HUES64 (cell line): ENCODE measurements at regions not wholly inside any gene's neighbourhood (a gene's known extent, or its start where the extent isn't known, plus 50 kb on each side); places are given as distances from the start of the nearest gene placed in this dataset.

Source experiments
- H3K27ac ChIP-seq: 2 replicates; pipeline ENCODE4 v1.7.0; 2013; ENCODE audit warnings: low read depth, low read length, inconsistent platforms
- H3K27me3 ChIP-seq: 2 replicates; pipeline ENCODE4 v1.6.1; 2013; ENCODE audit warnings: mild to moderate bottlenecking, low read length; ENCODE audit not compliant: insufficient read depth
- H3K36me3 ChIP-seq: 2 replicates; pipeline ENCODE4 v1.6.1; 2013; ENCODE audit warnings: mild to moderate bottlenecking, low read length; ENCODE audit not compliant: insufficient read depth
- H3K4me1 ChIP-seq: 2 replicates; pipeline ENCODE4 v1.6.1; 2013; ENCODE audit warnings: mild to moderate bottlenecking, low read length, moderate library complexity; ENCODE audit not compliant: insufficient read depth
- H3K4me3 ChIP-seq: 2 replicates; pipeline ENCODE4 v1.5.1; 2013; ENCODE audit warnings: mild to moderate bottlenecking, low read length, moderate library complexity
- H3K9ac ChIP-seq: 2 replicates; pipeline ENCODE4 v1.6.1; 2013; ENCODE audit warnings: mild to moderate bottlenecking, low read depth, low read length
- H3K9me3 ChIP-seq: 2 replicates; pipeline ENCODE4 v1.6.1; 2013; ENCODE audit warnings: low read depth, low read length; ENCODE audit not compliant: insufficient read depth
- WGBS: fragments of 150-250, 120-280 bp; methylation state at CpG from one replicate; pipeline ENCODE4 v1.1.7; 2013; ENCODE audit warnings: missing lambda C conversion rate; 5-methylcytosine and 5-hydroxymethylcytosine counted together

DNA sequence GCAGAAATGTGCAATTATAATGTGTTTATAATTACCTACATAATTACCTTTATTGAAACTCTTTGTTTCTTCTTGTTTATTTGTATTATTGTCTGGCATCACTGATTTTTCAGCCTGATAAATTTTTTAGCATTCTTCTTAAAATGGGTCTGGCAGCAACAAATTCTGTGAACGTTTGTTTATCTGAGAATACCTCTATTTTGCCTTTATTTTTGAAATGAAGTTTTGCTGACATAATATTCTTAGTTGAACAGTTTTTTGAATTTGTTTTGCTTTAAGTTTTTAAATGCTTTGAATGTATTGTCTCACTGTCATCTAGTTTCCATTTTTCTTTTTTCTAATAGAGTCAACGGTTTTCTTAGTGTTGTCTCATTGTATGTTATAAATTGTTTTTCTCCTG lies 1152.0 kb upstream of the CDH2 start:
- no peaks in the 10 kb centered on the region for H3K36me3 ChIP-seq

DNA sequence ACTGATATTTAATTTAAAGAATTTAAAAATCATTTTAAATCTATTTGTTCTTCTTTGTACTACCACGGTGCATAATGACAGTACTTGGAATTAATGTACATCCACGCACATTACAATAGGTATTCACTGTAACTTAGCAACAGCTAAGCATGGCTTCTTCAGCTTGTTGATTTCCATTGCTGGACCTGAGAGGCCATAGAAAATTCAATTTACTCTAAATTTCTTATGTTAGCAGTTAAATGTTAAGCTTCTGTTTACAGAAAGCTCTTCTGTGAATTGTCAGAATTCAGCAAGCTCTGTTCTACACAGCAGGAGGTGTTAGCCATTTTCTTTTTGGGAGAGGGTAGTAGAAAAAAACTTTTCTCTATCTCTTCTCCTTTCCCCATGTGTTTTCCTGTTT lies 1149.3 kb upstream of the CDH2 start:
- H3K27ac ChIP-seq: peak overlapping the region; percentile 20; the same call in 1 of the 2 replicates
- WGBS: 58% methylated on average over 2 of the region's 2 CpGs
- peaks cover 9% of the 10 kb centered on the region; the same call in 1 of the 2 replicates for H3K9me3 ChIP-seq

More for the DNA sequence above, 1152.0 kb upstream of the CDH2 start:
- H3K4me1 ChIP-seq: peaks cover 19% of the 10 kb centered on the region
- WGBS: 87% methylated on average over 1 of the region's 2 CpGs
- no peak overlapping the region for H3K27ac ChIP-seq
- H3K9me3 ChIP-seq: peaks cover 9% of the 10 kb centered on the region; the same call in 1 of the 2 replicates
- no peaks in the 10 kb centered on the region for H3K27me3 ChIP-seq
- H3K9ac ChIP-seq: no peak overlapping the region
- no peak overlapping the region for H3K4me3 ChIP-seq

DNA sequence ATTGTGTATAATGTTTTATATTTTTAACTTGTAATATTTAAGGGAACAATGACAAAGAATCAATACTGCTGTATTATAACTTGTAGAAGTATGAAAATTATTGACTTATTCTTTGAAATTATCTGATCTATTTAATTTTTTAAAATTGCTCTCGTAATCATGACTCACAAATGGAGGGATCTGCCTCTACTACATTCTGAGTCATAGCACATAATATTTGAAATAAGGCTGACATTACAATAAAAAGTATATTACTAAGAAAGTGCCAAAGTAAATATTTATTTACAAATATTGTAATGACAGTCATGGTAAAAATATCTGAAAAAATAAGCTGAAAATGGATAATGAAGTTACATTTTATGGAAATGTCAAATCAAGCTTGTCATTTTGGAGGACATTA lies 1144.6 kb upstream of the CDH2 start:
- WGBS: no CpG with 5 or more reads among the region's 1 CpG

More for the DNA sequence above, 1149.3 kb upstream of the CDH2 start:
- H3K4me1 ChIP-seq: peaks cover 19% of the 10 kb centered on the region
- H3K27me3 ChIP-seq: no peaks in the 10 kb centered on the region
- H3K4me3 ChIP-seq: no peak overlapping the region
- no peaks in the 10 kb centered on the region for H3K36me3 ChIP-seq
- H3K9ac ChIP-seq: no peak overlapping the region

DNA sequence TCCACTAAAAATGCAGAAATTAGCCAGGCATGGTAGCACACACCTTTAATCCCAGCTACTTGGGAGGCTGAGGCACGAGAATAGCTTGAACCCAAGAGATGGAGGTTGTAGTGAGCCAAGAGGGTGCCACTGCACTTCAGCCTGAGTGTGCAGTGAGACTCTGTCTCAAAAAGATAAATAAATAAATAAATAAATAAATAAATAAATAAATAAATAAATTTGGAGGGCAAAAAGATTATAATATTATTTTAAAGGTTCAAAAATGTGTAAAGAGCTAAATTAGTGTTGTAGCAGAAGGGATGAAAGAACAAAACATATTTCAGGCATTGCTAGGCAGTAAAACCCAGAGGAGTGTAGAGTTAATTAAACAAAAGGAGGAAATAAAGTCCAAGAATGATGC lies 1136.4 kb upstream of the CDH2 start:
- WGBS: 100% methylated on average over 1 of the region's 1 CpG
- Histone ChIP-seq H3K27me3 (no peaks in the 10 kb centered on the region), H3K9ac (no peak overlapping the region), H3K36me3 (no peaks in the 10 kb centered on the region), H3K4me3 (no peak overlapping the region), H3K9me3 (no peaks in the 10 kb centered on the region), H3K27ac (no peak overlapping the region), H3K4me1 (no peaks in the 10 kb centered on the region)

More for the DNA sequence above, 1144.6 kb upstream of the CDH2 start:
- H3K36me3 ChIP-seq: no peaks in the 10 kb centered on the region
- H3K4me1 ChIP-seq: peaks cover 10% of the 10 kb centered on the region
- H3K4me3 ChIP-seq: no peak overlapping the region
- H3K27me3 ChIP-seq: no peaks in the 10 kb centered on the region
- no peaks in the 10 kb centered on the region for H3K9me3 ChIP-seq
- H3K27ac ChIP-seq: no peak overlapping the region
- H3K9ac ChIP-seq: no peak overlapping the region

DNA sequence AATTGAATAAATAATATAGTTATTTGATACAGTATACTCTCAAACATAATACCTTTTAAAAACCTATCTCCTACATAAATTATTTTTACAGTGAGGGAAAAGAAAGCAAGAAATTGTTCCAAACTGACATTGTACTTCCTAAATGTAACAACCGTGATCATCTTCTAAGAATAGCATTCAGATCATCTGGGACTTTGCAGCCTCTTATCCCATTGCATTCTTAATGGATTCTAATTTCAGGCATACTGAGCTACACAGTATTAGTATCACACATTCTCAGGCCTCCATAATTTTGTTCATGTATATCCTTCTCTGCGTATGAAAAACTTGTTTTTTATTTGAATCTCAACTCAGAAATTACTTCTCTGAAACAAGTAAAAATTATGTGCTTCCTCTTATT lies 1134.7 kb upstream of the CDH2 start:
- no peak overlapping the region for H3K27ac ChIP-seq
- no peaks in the 10 kb centered on the region for H3K27me3 ChIP-seq
- no peaks in the 10 kb centered on the region for H3K4me1 ChIP-seq
- 97% methylated on average over 2 of the region's 2 CpGs for WGBS
- no peaks in the 10 kb centered on the region for H3K9me3 ChIP-seq
- no peak overlapping the region for H3K4me3 ChIP-seq
- no peak overlapping the region for H3K9ac ChIP-seq
- no peaks in the 10 kb centered on the region for H3K36me3 ChIP-seq

DNA sequence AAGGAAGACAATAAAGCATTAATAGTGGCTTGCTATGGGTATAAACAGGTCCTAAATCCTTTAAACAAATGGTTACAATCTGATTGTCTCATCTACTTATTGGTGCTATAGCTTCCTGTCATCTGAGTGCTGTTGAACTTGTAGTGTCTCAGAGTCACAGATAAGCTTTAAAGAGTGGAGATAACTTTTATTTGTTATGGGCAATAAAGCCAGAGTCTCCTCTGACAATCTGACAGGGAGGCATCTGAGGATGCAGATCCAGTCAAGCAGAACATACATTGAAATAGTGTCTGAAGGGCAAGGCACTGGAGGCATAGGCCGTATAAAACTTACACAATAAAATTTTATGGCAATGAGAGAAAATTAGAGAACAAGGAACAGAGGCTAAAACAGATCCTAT lies 1132.4 kb upstream of the CDH2 start:
- Histone ChIP-seq H3K9me3 (no peaks in the 10 kb centered on the region), H3K4me3 (no peak overlapping the region), H3K4me1 (no peaks in the 10 kb centered on the region), H3K36me3 (no peaks in the 10 kb centered on the region), H3K27me3 (no peaks in the 10 kb centered on the region), H3K27ac (no peak overlapping the region), H3K9ac (no peak overlapping the region)
- WGBS: no CpG with 5 or more reads among the region's 1 CpG

DNA sequence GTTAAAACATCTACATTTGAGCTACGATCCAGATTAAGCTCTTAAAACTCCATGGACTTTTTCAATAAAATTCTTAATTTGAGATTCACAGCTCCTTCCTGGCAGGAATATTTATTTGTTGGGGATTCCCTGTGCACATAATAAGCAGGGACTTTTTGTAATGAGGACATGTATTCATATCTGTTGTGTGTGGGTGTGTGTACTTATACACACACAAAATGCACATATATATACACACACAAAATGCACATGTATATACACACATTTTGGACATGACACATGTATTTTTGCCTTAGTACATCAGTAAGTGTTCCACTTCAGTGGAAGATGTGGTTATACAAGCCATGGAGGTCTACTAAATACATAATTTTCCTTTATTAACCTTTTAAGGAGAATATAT lies 1131.1 kb upstream of the CDH2 start:
- 79% methylated on average over 1 of the region's 1 CpG for WGBS
- no peak overlapping the region for H3K27ac ChIP-seq
- no peaks in the 10 kb centered on the region for H3K4me1 ChIP-seq
- no peak overlapping the region for H3K4me3 ChIP-seq
- H3K9me3 ChIP-seq: no peaks in the 10 kb centered on the region
- no peak overlapping the region for H3K9ac ChIP-seq
- H3K27me3 ChIP-seq: no peaks in the 10 kb centered on the region
- no peaks in the 10 kb centered on the region for H3K36me3 ChIP-seq

DNA sequence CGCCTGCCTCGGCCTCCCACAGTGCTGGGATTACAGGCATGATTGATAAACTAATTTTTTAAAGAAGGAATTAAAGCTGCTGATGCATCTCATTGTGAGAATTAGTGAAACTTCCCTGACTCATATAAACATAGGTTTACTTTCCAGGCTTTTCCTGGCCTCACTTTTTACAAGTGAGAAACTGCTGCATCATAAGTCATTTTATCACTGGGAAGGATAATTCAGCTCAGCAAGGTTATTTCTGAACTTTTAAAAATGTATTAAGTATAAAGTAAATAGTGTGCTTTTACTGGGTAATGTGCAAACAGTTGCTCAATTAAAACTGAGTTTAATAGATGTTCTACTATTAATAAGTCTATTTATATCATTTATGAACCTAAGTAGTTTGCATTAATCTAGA lies 1130.3 kb upstream of the CDH2 start:
- WGBS: 95% methylated on average over 2 of the region's 2 CpGs
- Histone ChIP-seq H3K27me3 (no peaks in the 10 kb centered on the region), H3K4me1 (no peaks in the 10 kb centered on the region), H3K9ac (no peak overlapping the region), H3K4me3 (no peak overlapping the region), H3K36me3 (no peaks in the 10 kb centered on the region), H3K9me3 (no peaks in the 10 kb centered on the region), H3K27ac (no peak overlapping the region)

DNA sequence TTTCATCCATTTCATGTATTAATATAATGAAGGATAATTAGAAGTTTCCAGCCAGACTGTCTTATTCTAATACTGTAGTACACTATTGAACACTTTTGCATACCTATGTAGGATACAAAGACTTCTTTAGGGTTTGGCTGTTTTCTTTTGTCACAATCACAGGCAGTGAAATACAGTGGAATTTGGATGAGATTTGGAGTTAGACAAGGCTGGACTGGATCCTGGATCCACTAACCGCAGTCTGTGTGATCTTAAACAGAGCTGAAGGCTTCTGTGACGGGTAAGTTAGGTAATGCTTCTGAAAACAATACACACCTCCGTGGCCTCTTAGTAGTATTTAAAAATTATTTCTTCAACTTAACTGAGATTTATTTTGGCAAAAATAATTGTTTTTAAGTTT lies 1128.6 kb upstream of the CDH2 start:
- no peak overlapping the region for H3K9ac ChIP-seq
- no peaks in the 10 kb centered on the region for H3K27me3 ChIP-seq
- no peaks in the 10 kb centered on the region for H3K9me3 ChIP-seq
- H3K36me3 ChIP-seq: no peaks in the 10 kb centered on the region
- no peak overlapping the region for H3K27ac ChIP-seq
- WGBS: 100% methylated on average over 2 of the region's 3 CpGs
- no peaks in the 10 kb centered on the region for H3K4me1 ChIP-seq
- H3K4me3 ChIP-seq: no peak overlapping the region

DNA sequence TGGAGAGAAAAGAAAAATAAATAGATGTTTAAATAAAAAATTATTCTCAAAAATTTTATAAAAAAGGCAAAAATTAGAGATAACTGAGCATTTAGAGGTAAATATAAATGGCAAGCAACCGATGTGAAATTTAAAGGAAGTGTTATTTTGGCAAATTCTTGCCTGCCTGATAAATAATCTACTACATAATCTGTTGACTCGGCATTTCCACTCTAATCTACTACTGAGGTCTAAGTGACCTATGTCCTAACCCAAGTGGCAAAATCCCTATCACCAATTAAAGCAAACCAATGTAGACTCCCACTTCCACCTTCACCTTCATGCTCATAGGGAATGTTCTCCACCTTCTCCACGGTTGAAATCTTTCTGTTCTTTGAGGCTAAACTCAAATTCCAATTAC lies 1124.1 kb upstream of the CDH2 start:
- Histone ChIP-seq H3K27ac (no peak overlapping the region), H3K27me3 (no peaks in the 10 kb centered on the region), H3K36me3 (no peaks in the 10 kb centered on the region), H3K4me1 (no peaks in the 10 kb centered on the region), H3K9me3 (no peaks in the 10 kb centered on the region), H3K4me3 (no peak overlapping the region), H3K9ac (no peak overlapping the region)
- 95% methylated on average over 3 of the region's 3 CpGs for WGBS

DNA sequence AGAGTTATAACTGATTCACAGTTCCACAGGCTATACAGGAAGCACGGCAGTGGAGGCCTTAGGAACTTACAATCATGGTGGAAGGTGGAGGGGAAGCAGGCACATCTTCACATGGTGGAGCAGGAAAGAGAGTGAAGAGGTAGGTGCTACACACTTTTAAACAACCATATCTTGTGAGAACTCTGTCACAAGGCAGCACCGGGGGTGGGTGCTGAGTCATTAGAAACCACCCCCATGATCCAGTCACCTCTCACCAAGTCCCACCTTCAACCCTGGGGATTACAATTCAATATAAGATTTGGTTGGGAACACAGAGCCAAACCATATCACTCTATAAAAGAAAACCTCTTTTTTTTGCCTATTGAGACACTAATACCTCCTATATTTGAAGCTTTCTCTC lies 1108.5 kb upstream of the CDH2 start:
- Histone ChIP-seq H3K36me3 (no peaks in the 10 kb centered on the region), H3K27ac (no peak overlapping the region), H3K9me3 (no peaks in the 10 kb centered on the region), H3K27me3 (no peaks in the 10 kb centered on the region), H3K4me1 (no peaks in the 10 kb centered on the region), H3K4me3 (no peak overlapping the region), H3K9ac (no peak overlapping the region)
- 88% methylated on average over 2 of the region's 2 CpGs for WGBS

DNA sequence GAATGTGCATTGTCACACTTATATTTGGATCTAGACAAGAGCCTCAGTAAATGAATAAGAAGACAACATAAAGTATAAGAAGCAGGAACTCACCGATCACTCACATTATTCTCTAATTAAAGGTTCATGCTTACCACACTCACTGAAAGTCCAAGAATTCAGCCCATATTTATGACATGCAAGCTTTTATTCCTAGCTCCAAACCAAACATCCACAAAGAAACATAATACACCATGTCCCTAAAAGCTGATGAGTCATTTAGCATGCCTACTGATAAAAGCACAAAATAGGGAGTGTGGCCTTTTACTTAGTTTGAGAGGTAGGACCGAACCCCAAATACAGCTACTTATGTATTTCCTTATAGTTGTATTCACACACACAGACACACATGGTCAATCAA lies 1094.6 kb upstream of the CDH2 start:
- Histone ChIP-seq H3K27ac (no peak overlapping the region), H3K4me3 (no peak overlapping the region), H3K4me1 (no peaks in the 10 kb centered on the region), H3K27me3 (no peaks in the 10 kb centered on the region), H3K9ac (no peak overlapping the region), H3K9me3 (no peaks in the 10 kb centered on the region), H3K36me3 (no peaks in the 10 kb centered on the region)
- WGBS: 99% methylated on average over 2 of the region's 2 CpGs
